ENCODE measurements at regions not wholly inside any gene's neighbourhood (a gene's known extent, or its start where the extent isn't known, plus 50 kb on each side); places are given as distances from the start of the nearest gene placed in this dataset.
"Not testable (repeated sequence)": the region's sequence is repeated elsewhere in the genome, so short reads cannot be mapped to it uniquely, and the experiment has no call there.

DNA sequence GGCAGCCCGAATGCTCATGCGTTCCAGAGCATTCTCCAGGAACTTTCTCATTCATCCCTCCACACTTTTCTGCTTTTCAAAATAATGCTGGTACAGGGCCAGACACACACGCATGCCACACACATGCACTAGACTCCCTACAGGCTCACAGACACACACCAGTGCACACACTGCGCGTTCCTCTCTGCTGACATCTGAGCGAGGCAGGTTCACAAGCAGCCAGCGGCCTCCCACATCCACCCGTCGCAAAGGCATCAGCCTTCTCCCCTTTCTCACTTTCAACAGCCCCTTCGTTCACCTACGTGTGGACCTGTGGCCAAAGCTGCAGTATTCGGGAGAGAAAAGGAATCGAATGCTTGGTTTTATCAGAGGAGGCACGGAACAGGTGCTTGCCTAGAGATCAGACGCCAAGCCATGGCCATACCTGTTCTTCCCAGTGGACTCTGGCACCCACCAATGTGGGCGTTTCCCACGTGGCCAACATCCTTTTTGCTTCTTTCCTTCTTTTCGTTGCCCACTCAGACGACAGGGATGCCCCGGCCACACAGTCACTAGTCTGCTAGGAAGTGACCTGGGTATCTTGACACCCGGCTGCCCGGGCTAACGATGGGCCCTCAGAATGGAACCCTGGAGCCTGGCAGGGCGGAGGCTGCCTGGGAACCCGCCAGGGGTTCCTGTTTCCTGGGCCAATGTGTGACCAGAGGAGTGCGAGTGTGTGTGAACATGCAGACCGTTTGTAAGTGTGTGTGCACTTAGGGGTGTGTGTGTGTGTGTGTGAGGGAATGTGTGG, 85.8 kb upstream of the ID2 start:
- no peak overlapping the region for H3K4me3 ChIP-seq (ENCODE audit: low read length)
- no peak overlapping the region for H3K4me2 ChIP-seq (ENCODE audit: low read length)
- H3K27me3 ChIP-seq (ENCODE audit: control insufficient read depth, insufficient read depth, low read length) = peaks cover 4% of the 10 kb centered on the region
- H3K4me1 ChIP-seq (ENCODE audit: control insufficient read depth, insufficient read depth, low read length) = peaks cover 16% of the 10 kb centered on the region
- no peaks in the 10 kb centered on the region for H3K36me3 ChIP-seq (ENCODE audit: insufficient read depth, low read length)
- H3K9me3 ChIP-seq (replicated peaks; ENCODE audit: low read length) = no peaks in the 10 kb centered on the region
- H3K9ac ChIP-seq (ENCODE audit: low read depth, low read length) = no peak overlapping the region

DNA sequence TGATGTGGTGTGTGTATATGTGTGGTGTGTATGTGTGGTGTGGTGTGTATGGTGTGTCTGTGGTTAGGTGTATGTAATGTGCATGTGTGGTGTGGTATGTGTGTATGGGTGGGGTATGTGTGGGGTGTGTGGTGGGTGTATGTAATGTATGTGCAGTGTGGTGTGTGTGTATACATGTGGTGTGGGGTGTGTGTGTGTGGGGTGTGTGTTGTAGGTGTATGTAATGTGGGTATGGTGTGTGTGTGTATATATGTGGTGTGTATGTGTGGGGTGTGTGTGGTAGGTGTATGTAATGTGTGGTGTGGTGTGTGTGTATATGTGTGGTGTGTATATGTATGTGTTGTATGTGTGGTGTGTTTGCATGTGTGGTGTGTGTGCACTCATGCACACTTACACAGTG, 84.8 kb upstream of the ID2 start:
- Histone ChIP-seq H3K36me3 (ENCODE audit: insufficient read depth, low read length) (no peaks in the 10 kb centered on the region), H3K9me3 (replicated peaks; ENCODE audit: low read length) (no peaks in the 10 kb centered on the region), H3K4me3 (ENCODE audit: low read length) (no peak overlapping the region), H3K27me3 (ENCODE audit: control insufficient read depth, insufficient read depth, low read length) (no peaks in the 10 kb centered on the region), H3K4me2 (ENCODE audit: low read length) (no peak overlapping the region), H3K4me1 (ENCODE audit: control insufficient read depth, insufficient read depth, low read length) (peaks cover 16% of the 10 kb centered on the region), H3K9ac (ENCODE audit: low read depth, low read length) (no peak overlapping the region)

DNA sequence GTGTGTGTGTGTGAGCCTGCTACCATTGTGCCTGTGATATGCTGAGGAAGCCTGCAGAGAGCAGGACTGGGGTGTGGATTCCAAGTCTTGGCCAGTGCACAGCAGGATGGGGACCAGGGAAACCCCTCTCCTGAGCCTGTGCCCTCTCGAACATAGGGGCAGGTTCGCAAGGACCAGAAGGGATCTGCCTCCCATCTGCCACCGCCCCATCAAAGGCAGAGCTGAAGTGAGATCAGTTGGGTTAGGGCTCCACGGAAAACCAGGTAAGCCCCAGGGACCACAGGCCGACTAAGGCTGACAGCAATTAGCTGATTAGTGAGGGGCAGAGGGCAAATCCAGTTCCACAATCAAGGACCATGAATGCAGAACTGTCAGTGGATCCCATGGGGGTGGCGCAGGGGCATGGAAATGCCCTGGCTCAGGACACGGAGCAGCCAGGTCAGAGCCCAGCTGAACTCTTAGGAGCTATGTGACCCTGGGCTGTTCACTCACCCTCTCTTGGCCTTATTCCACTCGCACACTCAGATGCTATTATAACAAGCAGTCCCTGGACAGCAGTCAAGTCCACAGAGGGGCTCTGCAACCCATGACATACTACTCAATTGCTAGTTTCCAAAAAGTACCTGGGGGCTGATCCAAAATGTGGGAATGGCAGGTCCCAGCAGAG, 84.2 kb upstream of the ID2 start:
- Histone ChIP-seq H3K27me3 (ENCODE audit: control insufficient read depth, insufficient read depth, low read length) (no peaks in the 10 kb centered on the region), H3K4me1 (ENCODE audit: control insufficient read depth, insufficient read depth, low read length) (peaks cover 16% of the 10 kb centered on the region), H3K36me3 (ENCODE audit: insufficient read depth, low read length) (no peaks in the 10 kb centered on the region), H3K9ac (ENCODE audit: low read depth, low read length) (no peak overlapping the region), H3K9me3 (replicated peaks; ENCODE audit: low read length) (no peaks in the 10 kb centered on the region), H3K4me3 (ENCODE audit: low read length) (no peak overlapping the region), H3K4me2 (ENCODE audit: low read length) (peak overlapping the region; percentile 19)

DNA sequence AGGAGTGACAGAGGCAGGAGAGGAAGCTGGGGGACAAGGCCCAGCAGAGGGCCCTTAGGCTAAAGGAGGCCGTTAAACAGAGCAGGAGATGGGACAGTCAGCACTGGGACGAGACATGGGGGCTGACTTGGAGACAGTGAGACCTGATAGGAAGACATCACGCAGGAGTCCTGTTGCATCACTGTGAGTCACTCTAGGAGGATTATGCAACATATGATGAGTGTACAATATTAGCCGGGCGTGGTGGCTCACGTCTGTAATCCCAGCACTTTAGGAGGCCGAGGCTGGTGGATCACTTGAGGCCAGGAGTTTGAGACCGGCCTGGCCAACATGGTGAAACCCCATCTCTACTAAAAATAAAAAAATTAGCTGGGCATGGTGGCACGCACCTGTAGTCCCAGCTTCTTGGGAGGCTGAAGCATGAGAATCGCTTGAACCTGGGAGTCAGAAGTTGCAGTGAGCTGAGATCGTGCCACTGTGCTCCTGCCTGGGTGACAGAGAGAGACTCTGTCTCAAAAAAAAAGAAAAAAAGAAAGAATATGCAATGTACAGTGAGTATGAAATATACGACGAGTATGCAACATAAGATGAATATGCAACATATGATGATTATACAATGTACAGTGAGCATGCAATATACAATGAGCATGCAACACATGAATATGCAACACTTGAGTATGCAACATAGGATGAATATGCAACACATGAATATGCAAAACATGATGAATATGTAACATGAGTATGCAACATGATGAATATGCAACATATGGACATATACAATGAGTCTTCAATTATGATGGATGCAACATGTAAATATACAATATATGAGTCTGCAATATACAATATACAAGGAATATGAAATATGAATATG, 83.3 kb upstream of the ID2 start:
- no peaks in the 10 kb centered on the region for H3K27me3 ChIP-seq (ENCODE audit: control insufficient read depth, insufficient read depth, low read length)
- H3K4me3 ChIP-seq (ENCODE audit: low read length) = no peak overlapping the region
- no peaks in the 10 kb centered on the region for H3K36me3 ChIP-seq (ENCODE audit: insufficient read depth, low read length)
- H3K4me1 ChIP-seq (ENCODE audit: control insufficient read depth, insufficient read depth, low read length) = peaks cover 16% of the 10 kb centered on the region
- H3K9ac ChIP-seq (ENCODE audit: low read depth, low read length) = no peak overlapping the region
- H3K9me3 ChIP-seq (replicated peaks; ENCODE audit: low read length) = no peaks in the 10 kb centered on the region
- peak overlapping the region; percentile 19 for H3K4me2 ChIP-seq (ENCODE audit: low read length)

DNA sequence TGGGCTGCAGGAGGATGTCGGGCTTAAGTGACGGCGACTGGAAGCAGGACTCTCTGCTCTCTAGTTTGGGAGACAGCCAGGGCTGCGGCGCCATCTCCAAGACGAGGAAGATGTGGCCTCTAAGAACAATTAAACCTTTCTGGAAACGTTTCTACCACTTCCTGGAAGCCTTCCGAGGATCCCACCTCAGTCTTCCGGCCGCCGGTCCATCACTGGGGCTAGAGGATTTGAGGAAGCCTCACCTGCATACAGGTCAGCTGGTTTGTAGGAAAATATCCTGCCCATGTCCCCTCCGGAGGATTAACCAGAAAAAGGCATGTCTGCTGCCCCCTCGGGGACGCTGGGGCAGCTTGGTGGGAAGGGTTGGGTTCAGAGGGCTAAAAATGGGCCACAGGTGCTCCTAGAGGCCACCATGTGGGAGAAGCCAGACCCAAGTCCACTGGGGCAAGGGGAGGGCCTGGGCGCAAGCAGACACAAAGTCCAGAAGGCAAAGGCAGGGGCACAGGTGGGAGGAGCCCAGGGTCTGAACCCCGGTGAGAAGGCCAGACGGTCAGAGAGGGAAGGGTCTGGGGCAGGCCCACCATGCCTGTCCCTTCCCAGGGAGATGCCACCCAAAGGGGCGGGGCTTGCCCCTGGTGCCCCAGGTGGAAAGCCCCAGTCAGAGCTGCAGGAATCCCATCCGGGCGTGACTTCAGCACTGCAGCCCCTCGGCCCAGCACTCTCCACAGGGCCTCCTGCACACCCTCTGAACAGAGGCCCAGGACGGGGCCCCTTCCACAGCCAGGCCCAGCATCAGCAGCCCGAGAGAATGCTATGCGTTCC, 82.2 kb upstream of the ID2 start:
- Histone ChIP-seq H3K4me3 (ENCODE audit: low read length) (no peak overlapping the region), H3K27me3 (ENCODE audit: control insufficient read depth, insufficient read depth, low read length) (no peaks in the 10 kb centered on the region), H3K9ac (ENCODE audit: low read depth, low read length) (no peak overlapping the region), H3K4me2 (ENCODE audit: low read length) (no peak overlapping the region), H3K36me3 (ENCODE audit: insufficient read depth, low read length) (no peaks in the 10 kb centered on the region), H3K9me3 (replicated peaks; ENCODE audit: low read length) (no peaks in the 10 kb centered on the region), H3K4me1 (ENCODE audit: control insufficient read depth, insufficient read depth, low read length) (peaks cover 8% of the 10 kb centered on the region)

DNA sequence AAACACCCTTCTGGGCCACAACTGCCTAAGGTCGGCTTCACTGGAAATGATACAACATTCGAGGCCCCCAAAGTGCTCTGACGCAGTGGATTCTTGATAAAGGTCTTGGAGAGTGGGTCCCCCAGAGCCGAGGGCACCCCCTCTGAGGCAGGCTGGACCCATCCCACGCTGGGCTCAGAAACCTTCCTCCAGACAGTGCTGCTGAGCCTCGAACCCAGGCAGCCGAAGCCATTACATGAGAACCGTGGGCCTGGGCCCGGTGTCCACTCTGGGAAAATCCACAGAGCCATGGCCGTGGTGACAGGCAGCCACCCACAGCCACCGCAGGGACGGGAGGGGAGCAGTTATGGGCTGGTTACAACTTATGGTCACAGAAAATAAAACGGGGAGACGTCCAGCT, 81.4 kb upstream of the ID2 start:
- no peaks in the 10 kb centered on the region for H3K27me3 ChIP-seq (ENCODE audit: control insufficient read depth, insufficient read depth, low read length)
- no peak overlapping the region for H3K4me2 ChIP-seq (ENCODE audit: low read length)
- H3K9ac ChIP-seq (ENCODE audit: low read depth, low read length) = no peak overlapping the region
- H3K4me1 ChIP-seq (ENCODE audit: control insufficient read depth, insufficient read depth, low read length) = peaks cover 7% of the 10 kb centered on the region
- no peak overlapping the region for H3K4me3 ChIP-seq (ENCODE audit: low read length)
- no peaks in the 10 kb centered on the region for H3K36me3 ChIP-seq (ENCODE audit: insufficient read depth, low read length)
- no peaks in the 10 kb centered on the region for H3K9me3 ChIP-seq (replicated peaks; ENCODE audit: low read length)

DNA sequence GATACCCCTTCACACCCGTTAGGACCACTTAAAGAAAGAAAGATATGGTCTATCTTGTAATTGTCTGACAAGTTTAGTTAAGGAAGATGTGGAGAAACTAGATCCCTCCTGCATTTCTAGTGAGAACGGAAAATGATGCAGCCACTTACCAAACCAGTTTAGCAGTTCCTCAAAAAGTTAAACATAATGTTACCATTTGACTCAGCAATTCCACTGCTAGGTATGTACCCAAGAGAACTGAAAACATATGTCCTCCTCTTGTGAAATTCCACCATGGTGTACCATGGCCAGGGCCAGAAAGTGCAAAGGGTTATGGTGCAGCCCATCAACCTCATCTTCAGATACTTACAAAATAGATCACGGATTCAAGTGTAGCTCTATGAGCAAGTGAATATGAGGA, 79.0 kb upstream of the ID2 start:
- H3K4me2 ChIP-seq (ENCODE audit: low read length) = no peak overlapping the region
- H3K4me1 ChIP-seq (ENCODE audit: control insufficient read depth, insufficient read depth, low read length) = peaks cover 28% of the 10 kb centered on the region
- no peak overlapping the region for H3K4me3 ChIP-seq (ENCODE audit: low read length)

DNA sequence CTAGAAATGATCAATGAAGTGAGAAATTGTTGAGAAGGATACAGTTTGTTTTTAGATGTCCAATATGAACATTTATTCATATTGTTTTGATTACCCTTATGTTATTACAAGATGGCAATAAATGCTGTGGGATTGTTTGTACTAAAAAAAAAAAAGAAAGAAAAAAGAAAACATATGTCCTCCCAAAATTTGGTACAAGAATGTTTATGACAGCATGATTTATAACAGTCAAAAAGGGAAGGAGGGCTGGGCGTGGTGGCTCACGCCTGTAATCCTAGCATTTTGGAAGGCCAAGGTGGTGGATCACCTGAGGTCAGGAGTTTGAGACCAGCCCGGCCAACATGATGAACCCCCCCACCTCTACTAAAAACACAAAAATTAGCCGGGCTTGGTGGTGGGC, 78.5 kb upstream of the ID2 start:
- not testable (repeated sequence) for H3K36me3 ChIP-seq (ENCODE audit: insufficient read depth, low read length); H3K27me3 ChIP-seq (ENCODE audit: control insufficient read depth, insufficient read depth, low read length); H3K4me3 ChIP-seq (ENCODE audit: low read length); H3K4me2 ChIP-seq (ENCODE audit: low read length); H3K9ac ChIP-seq (ENCODE audit: low read depth, low read length); H3K9me3 ChIP-seq (replicated peaks; ENCODE audit: low read length)
- peaks cover 28% of the 10 kb centered on the region for H3K4me1 ChIP-seq (ENCODE audit: control insufficient read depth, insufficient read depth, low read length)

More for the DNA sequence above, 79.0 kb upstream of the ID2 start:
- H3K9ac ChIP-seq (ENCODE audit: low read depth, low read length) = no peak overlapping the region
- H3K36me3 ChIP-seq (ENCODE audit: insufficient read depth, low read length) = no peaks in the 10 kb centered on the region
- no peaks in the 10 kb centered on the region for H3K9me3 ChIP-seq (replicated peaks; ENCODE audit: low read length)
- H3K27me3 ChIP-seq (ENCODE audit: control insufficient read depth, insufficient read depth, low read length) = no peaks in the 10 kb centered on the region

DNA sequence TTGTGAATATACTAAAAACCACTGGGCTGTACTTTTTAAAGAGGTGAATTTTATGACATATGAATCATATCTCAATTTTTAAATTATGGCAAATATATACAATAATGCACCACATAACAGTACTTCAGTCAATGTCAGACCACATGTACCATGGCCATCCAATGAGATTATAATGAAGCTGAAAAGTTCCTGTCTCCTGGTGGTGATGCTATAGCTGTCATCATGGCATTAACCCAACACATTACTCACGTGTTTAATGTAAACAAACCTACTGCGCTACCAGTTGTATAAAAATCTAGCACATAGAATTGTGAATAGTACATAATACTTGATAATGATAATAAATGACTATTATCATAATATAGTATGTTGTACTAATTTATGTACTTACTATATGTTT, 77.6 kb upstream of the ID2 start:
- Histone ChIP-seq H3K4me2 (ENCODE audit: low read length) (no peak overlapping the region), H3K36me3 (ENCODE audit: insufficient read depth, low read length) (no peaks in the 10 kb centered on the region), H3K4me3 (ENCODE audit: low read length) (no peak overlapping the region), H3K27me3 (ENCODE audit: control insufficient read depth, insufficient read depth, low read length) (no peaks in the 10 kb centered on the region), H3K9me3 (replicated peaks; ENCODE audit: low read length) (no peaks in the 10 kb centered on the region), H3K9ac (ENCODE audit: low read depth, low read length) (no peak overlapping the region), H3K4me1 (ENCODE audit: control insufficient read depth, insufficient read depth, low read length) (peaks cover 29% of the 10 kb centered on the region)

DNA sequence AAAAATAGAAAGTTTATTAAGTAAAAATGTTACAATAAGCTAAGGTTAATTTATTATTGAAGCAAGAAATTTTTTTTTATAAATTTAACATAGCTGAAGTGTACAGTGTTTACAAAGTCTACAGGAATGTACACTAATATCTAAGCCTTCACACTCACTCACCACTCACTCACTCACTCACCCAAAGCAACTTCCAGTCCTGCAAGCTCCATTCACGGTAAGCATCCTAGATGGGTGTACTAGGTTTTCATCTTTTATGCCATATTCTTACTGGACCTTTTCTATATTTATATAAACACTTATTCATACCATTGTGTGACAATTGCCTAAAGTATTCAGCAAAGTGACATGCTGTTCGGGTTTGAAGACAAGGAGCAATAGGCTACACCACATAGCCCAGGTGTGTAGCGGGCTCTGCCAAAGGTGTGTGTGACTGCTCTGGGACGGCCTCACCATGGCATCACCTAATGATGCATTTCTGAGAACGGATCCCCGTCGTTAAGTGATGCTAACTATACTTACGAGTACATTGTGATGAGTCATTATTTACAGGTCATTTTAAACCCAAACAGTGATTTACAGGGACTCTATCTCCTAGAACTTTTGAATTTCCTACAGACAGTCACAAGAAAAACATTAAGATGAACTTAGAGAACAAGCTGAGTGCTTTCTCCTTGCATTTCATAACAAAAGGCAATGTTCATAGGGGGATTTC, 76.3 kb upstream of the ID2 start:
- Histone ChIP-seq H3K4me3 (ENCODE audit: low read length) (no peak overlapping the region), H3K9me3 (replicated peaks; ENCODE audit: low read length) (no peaks in the 10 kb centered on the region), H3K27me3 (ENCODE audit: control insufficient read depth, insufficient read depth, low read length) (no peaks in the 10 kb centered on the region), H3K36me3 (ENCODE audit: insufficient read depth, low read length) (no peaks in the 10 kb centered on the region), H3K4me1 (ENCODE audit: control insufficient read depth, insufficient read depth, low read length) (peaks cover 29% of the 10 kb centered on the region), H3K9ac (ENCODE audit: low read depth, low read length) (no peak overlapping the region), H3K4me2 (ENCODE audit: low read length) (no peak overlapping the region)

Data from skeletal muscle satellite cell (primary cell).